ENCODE measurements at regions not wholly inside any gene's neighbourhood (a gene's known extent, or its start where the extent isn't known, plus 50 kb on each side); places are given as distances from the start of the nearest gene placed in this dataset.

- intact Hi-C loops (cut with DNase I; ENCODE audit: low total_unique reads) = no loop called here
- DNase-seq (ENCODE audit: low spot score in 2 of 2) = no peak
- TF ChIP-seq POLR2AphosphoS5 (IDR thresholded peaks at IDR 0.05) = no peak
- TF ChIP-seq POLR2A (IDR thresholded peaks at IDR 0.05) = no peak
- TF ChIP-seq, protein P1, sequence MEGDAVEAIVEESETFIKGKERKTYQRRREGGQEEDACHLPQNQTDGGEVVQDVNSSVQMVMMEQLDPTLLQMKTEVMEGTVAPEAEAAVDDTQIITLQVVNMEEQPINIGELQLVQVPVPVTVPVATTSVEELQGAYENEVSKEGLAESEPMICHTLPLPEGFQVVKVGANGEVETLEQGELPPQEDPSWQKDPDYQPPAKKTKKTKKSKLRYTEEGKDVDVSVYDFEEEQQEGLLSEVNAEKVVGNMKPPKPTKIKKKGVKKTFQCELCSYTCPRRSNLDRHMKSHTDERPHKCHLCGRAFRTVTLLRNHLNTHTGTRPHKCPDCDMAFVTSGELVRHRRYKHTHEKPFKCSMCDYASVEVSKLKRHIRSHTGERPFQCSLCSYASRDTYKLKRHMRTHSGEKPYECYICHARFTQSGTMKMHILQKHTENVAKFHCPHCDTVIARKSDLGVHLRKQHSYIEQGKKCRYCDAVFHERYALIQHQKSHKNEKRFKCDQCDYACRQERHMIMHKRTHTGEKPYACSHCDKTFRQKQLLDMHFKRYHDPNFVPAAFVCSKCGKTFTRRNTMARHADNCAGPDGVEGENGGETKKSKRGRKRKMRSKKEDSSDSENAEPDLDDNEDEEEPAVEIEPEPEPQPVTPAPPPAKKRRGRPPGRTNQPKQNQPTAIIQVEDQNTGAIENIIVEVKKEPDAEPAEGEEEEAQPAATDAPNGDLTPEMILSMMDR (IDR thresholded peaks at IDR 0.05) = no peak
- H3K27me3 ChIP-seq = no peaks in the 10 kb centered on the region
- no peaks in the 10 kb centered on the region for H3K36me3 ChIP-seq
- H3K4me3 ChIP-seq = no peak overlapping the region
- H3K9me3 ChIP-seq = peaks cover 7 to 13% of the 10 kb centered on the region in 2 donors
- no peak overlapping the region for H3K27ac ChIP-seq
- no peaks in the 10 kb centered on the region for H3K4me1 ChIP-seq
Observed at GRCh38 chr4:62898115-62898514, 1511.1 kb downstream of the TECRL start.

- no peak overlapping the region for H3K27ac ChIP-seq
- TF ChIP-seq POLR2A (IDR thresholded peaks at IDR 0.05) (no peak), POLR2AphosphoS5 (IDR thresholded peaks at IDR 0.05) (no peak)
- TF ChIP-seq, protein P1 (IDR thresholded peaks at IDR 0.05) = no peak
- H3K27me3 ChIP-seq = no peaks in the 10 kb centered on the region
- H3K4me1 ChIP-seq = no peaks in the 10 kb centered on the region
- H3K36me3 ChIP-seq = no peaks in the 10 kb centered on the region
- H3K4me3 ChIP-seq = no peak overlapping the region
- H3K9me3 ChIP-seq = peaks cover 7 to 13% of the 10 kb centered on the region in 2 donors
- no peak for DNase-seq (ENCODE audit: low spot score in 2 of 2)
- intact Hi-C loops (cut with DNase I; ENCODE audit: low total_unique reads) = no loop called here
Observed at GRCh38 chr4:62896721-62897120, 1512.5 kb downstream of the TECRL start.

- H3K4me1 ChIP-seq = no peaks in the 10 kb centered on the region
- no peaks in the 10 kb centered on the region for H3K9me3 ChIP-seq
- intact Hi-C loops (cut with DNase I; ENCODE audit: low total_unique reads) = no loop called here
- TF ChIP-seq, protein P1 (IDR thresholded peaks at IDR 0.05) = no peak
- TF ChIP-seq POLR2AphosphoS5 (IDR thresholded peaks at IDR 0.05) = no peak
- no peak for TF ChIP-seq POLR2A (IDR thresholded peaks at IDR 0.05)
- H3K4me3 ChIP-seq = no peak overlapping the region
- no peaks in the 10 kb centered on the region for H3K27me3 ChIP-seq
- no peak for DNase-seq (ENCODE audit: low spot score in 2 of 2)
- no peak overlapping the region for H3K27ac ChIP-seq
- H3K36me3 ChIP-seq = no peaks in the 10 kb centered on the region
Observed at GRCh38 chr4:62881901-62882300, 1527.3 kb downstream of the TECRL start.

DNA sequence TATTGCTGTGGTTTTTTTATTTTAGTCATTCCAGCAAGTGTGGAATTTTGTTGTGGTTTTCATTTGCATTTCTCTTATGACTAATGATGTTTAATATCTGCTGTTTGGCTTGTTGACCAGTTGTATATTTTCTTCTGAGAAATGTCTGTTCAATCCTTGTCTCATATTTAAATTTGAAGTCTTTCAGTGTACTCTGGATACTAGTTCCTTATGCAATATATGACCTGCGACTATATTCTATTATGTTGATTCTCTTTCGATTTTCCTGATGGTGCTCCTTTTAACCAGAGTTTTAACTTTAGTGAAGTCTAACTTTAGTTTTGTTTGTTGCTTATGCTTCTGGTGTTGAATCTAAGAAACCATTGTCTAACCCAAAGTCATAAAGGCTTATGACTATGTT is 1528.0 kb downstream of the TECRL start:
- intact Hi-C loops (cut with DNase I; ENCODE audit: low total_unique reads) = no loop called here
- H3K36me3 ChIP-seq = no peaks in the 10 kb centered on the region
- no peak overlapping the region for H3K4me3 ChIP-seq

GRCh38 chr4:62872856-62873255 is 1536.4 kb downstream of the TECRL start:
- intact Hi-C loops (cut with DNase I; ENCODE audit: low total_unique reads) = no loop called here
- Histone ChIP-seq H3K4me1 (no peaks in the 10 kb centered on the region), H3K4me3 (no peak overlapping the region), H3K27ac (no peak overlapping the region), H3K9me3 (no peaks in the 10 kb centered on the region), H3K27me3 (no peaks in the 10 kb centered on the region), H3K36me3 (no peaks in the 10 kb centered on the region)
- no peak for DNase-seq (ENCODE audit: low spot score in 2 of 2)
- TF ChIP-seq POLR2AphosphoS5 (IDR thresholded peaks at IDR 0.05) (no peak), POLR2A (IDR thresholded peaks at IDR 0.05) (no peak)
- TF ChIP-seq, protein P1 (IDR thresholded peaks at IDR 0.05) = no peak

More for the DNA sequence above, 1528.0 kb downstream of the TECRL start:
- no peak overlapping the region for H3K27ac ChIP-seq
- TF ChIP-seq, protein P1 (IDR thresholded peaks at IDR 0.05) = no peak
- no peak for TF ChIP-seq POLR2AphosphoS5 (IDR thresholded peaks at IDR 0.05)
- no peak for TF ChIP-seq POLR2A (IDR thresholded peaks at IDR 0.05)
- H3K9me3 ChIP-seq = no peaks in the 10 kb centered on the region
- H3K4me1 ChIP-seq = no peaks in the 10 kb centered on the region
- no peaks in the 10 kb centered on the region for H3K27me3 ChIP-seq
- no peak for DNase-seq (ENCODE audit: low spot score in 2 of 2)
